ENCODE measurements at regions not wholly inside any gene's neighbourhood (a gene's known extent, or its start where the extent isn't known, plus 50 kb on each side); places are given as distances from the start of the nearest gene placed in this dataset.
A peak's percentile ranks its signal among the peaks of the same experiment; 100 is the strongest.

DNA sequence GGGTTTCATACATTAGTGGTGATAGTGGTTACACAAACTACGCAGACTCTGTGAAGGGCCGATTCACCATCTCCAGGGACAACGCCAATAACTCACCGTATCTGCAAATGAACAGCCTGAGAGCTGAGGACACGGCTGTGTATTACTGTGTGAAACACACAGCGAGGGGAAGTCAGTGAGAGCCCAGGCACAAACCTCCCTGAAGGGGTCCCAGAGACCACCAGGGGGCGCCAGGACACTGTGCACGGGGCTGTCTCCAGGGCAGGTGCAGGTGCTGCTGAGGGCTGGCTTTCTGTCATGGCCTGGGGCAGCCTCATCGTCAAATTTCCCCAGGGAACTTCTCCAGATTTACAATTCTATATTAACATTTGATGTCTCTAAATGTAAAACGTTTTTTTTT, 184.6 kb upstream of the TP53TG3C start:
- peak; percentile 37; the same call in 1 of the 2 replicates for TF ChIP-seq RAD21 (IDR thresholded peaks at IDR 0.05; ENCODE audit: low read depth)

DNA sequence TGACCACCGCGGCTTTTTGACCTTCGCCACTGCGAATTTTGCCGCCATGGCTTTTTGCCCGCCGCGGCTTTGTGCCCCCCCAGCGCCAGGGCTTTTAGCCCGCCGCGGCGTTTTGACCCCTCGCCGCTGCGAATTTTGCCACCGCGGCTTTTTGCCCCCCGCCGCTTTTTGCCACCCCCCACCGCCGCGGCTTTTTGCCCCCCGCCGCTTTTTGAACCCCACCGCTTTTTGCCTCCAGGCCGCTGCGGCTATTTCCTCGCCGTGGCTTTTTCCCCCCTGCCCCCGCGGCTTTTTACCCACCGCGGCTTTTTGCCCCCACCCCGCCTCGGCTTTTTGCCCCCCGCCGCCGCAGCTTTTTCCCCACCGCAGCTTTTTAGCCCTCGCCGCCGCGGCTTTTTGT, 134.8 kb upstream of the TP53TG3C start:
- TF ChIP-seq EGR1 (IDR thresholded peaks at IDR 0.05) (no peak), CREB1 (IDR thresholded peaks at IDR 0.05; ENCODE audit: low read depth) (no peak), TAF1 (IDR thresholded peaks at IDR 0.05; ENCODE audit: low read depth) (no peak), NFIC (IDR thresholded peaks at IDR 0.05) (no peak), EP300 (IDR thresholded peaks at IDR 0.05; ENCODE audit: borderline replicate concordance) (no peak), ZBTB7A (IDR thresholded peaks at IDR 0.05; ENCODE audit: low read depth) (no peak), TCF12 (IDR thresholded peaks at IDR 0.05; ENCODE audit: low read depth) (no peak), MAX (IDR thresholded peaks at IDR 0.05) (no peak), FOXM1 (IDR thresholded peaks at IDR 0.05; ENCODE audit: borderline replicate concordance, low read depth) (no peak), RAD21 (IDR thresholded peaks at IDR 0.05; ENCODE audit: low read depth) (no peak), TEAD4 (IDR thresholded peaks at IDR 0.05) (no peak), CEBPB (IDR thresholded peaks at IDR 0.05) (no peak), REST (IDR thresholded peaks at IDR 0.05; ENCODE audit: low read depth) (no peak), YY1 (IDR thresholded peaks at IDR 0.05; ENCODE audit: low read depth) (no peak)
- TF ChIP-seq, protein P1, sequence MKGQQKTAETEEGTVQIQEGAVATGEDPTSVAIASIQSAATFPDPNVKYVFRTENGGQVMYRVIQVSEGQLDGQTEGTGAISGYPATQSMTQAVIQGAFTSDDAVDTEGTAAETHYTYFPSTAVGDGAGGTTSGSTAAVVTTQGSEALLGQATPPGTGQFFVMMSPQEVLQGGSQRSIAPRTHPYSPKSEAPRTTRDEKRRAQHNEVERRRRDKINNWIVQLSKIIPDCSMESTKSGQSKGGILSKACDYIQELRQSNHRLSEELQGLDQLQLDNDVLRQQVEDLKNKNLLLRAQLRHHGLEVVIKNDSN (IDR thresholded peaks at IDR 0.05), result no peak

All from Ishikawa (cell line).